ENCODE measurements at regions not wholly inside any gene's neighbourhood (a gene's known extent, or its start where the extent isn't known, plus 50 kb on each side); places are given as distances from the start of the nearest gene placed in this dataset.
"Not testable (repeated sequence)": the region's sequence is repeated elsewhere in the genome, so short reads cannot be mapped to it uniquely, and the experiment has no call there.

DNA sequence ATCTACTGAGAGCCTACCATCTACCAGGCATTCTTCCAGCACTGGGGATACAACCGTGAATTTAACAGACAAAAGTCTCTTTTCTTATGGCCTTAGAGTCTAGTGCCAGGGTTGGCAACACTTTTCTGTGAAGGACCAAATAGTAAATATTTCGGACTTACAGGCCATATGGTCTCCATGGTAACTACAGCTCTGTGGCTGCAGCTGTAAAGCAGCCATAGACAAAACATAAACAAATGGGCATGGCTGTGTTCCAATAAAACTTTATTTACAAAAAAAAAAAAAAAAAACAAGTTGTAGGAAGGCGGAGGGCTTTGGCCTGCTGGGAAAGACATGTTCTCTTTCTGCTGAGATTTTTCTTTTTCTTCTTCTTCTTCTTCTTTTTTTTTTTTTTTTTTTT, 98.7 kb downstream of the ABCC12 start:
- no peak for ATAC-seq
- DNase-seq (ENCODE audit: low spot score): no peak

DNA sequence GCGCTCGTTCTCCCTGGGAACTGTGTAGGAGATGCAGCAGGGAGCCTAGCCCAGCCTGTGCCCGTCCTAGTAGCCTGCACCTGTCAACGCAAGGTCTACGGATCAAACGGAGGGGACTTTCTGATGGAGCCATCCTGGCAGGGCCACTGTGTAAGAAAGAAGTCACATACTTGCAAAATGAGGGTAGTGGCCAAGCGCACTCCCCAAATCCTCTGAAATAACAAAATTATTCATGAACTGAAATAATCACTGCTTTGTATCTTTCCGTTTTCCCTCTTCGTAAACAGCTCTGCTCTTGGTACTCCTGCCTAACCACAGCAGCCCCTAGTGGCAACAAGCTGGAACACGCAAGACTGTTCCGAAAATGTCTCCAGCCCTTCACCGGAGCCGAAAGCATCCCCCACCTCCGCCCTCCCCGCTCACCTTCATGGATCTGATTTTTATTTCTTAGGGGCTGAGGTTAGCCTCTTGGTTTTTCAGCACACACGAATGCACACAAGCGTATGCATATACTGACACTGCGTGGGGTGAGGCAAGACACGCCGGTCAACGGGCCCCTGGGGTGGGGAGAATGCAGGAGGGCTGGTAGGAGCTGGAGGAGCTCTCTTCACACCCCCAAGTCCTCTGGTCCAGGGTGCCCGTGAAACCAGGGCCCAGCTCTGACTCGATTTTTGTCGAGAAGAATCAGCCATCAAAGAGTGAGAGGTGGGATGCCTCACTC, 100.8 kb downstream of the ABCC12 start:
- peak; percentile 48 for DNase-seq (ENCODE audit: low spot score)
- ATAC-seq: peak; percentile 96

DNA sequence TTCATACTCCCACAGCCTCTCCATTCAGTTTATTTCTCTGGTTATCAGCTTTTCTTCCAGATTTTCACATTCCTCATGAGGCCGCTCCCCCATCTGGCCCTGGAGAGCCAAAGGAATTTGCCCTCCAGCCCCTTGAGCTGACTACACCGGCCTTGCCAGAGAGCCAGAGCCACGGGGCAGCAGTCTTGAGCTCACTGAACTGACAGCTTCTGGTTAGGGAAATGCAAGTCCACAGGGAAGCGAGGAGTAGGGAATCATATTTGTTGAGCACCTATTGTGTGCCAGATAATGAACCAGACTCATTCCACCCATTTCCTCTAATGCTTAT, 102.4 kb downstream of the ABCC12 start:
- no peak for DNase-seq (ENCODE audit: low spot score)

DNA sequence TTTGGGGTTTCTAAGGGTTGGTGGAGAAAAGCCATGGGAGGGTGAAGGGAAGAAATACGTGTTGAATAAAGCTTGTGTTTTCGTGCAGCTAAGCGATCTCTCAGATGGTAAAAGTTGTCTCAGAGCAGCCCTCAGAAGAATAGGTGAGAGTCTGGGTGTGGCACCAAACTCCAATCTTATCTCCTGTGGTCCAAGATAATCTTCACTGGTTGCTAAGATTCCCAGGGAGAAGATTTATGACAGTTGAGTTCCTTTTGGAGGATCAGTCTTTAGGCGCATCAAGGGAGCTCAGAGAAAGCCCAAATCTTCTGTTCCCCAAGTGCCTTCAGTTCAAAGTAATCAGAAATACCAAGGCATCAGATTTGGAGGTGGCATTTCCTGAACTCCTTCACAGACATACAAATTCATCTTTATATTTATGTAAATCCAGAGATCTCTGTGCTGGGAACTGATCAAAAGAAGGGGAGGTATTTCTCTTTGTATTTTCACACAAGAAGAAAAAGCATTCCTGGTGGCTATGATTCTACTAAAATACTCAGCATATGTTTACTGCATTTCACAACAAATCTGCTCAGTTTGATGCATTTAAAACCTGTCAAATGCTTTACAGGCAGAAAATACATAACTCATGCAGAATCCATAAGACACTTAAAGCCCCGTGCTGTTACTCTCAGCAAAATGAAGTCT, 102.9 kb downstream of the ABCC12 start:
- ATAC-seq (no peak), DNase-seq (ENCODE audit: low spot score) (no peak)

More for the DNA sequence above, 102.4 kb downstream of the ABCC12 start:
- no peak for ATAC-seq

DNA sequence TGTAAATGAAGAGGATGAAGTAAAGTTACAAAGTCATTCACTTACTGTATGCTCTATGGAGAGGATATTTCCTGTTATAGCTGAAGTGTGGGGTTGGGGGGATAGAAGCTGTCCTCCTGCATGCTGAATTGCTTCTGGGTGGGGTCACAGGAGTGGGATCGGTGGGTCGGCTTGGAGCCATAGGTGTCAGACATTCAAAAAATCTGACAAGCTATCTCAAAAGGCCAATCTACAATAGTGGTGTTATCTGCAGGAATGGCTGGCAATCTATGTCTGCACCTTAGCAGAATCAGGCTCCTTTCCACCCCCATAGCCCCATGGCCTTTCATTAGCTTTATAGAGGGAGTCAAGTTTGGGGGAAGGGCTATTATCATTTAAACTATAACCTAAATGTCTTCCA, 104.9 kb downstream of the ABCC12 start:
- no peak for DNase-seq (ENCODE audit: low spot score)

DNA sequence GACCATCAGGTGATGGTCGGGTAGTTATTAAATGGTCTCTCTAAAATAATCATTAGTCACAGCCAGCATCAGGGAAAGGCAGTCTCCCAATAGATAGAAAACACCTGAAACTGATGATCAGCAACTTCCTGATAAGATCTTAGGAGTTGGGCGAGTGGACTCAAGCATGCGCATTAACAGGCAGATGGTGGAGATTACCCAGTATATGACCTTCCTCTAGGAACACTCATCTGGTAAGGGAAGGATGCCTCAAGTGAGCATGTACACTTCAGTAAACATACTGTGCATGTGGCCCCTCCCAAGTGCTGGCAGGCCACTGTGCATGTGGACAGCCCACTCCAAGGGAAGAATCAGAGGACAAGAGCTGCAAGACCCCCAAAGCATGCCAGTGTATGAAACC, 105.9 kb downstream of the ABCC12 start:
- no peak for ATAC-seq
- DNase-seq (ENCODE audit: low spot score): no peak

More for the DNA sequence above, 104.9 kb downstream of the ABCC12 start:
- no peak for ATAC-seq

DNA sequence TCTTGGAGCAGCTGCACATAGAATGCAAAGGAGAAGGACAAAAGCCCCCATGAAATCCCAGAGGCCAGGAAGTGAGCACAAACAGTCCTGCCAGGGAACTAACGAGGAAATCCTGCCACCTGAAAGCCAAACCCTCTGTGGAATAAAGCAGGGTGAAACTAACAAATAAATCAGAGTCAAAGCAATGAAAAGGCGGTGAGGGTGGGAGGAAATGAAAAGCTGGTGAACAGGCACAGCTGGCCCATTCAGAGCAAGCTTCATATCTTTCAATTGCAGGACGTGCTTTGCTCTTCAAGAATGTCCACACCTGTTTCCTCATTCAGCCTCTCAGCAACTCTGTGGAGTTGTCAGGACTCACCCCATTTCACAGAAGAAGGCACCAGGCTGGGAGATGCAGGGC, 108.1 kb downstream of the ABCC12 start:
- DNase-seq (ENCODE audit: low spot score) (no peak), ATAC-seq (no peak)

DNA sequence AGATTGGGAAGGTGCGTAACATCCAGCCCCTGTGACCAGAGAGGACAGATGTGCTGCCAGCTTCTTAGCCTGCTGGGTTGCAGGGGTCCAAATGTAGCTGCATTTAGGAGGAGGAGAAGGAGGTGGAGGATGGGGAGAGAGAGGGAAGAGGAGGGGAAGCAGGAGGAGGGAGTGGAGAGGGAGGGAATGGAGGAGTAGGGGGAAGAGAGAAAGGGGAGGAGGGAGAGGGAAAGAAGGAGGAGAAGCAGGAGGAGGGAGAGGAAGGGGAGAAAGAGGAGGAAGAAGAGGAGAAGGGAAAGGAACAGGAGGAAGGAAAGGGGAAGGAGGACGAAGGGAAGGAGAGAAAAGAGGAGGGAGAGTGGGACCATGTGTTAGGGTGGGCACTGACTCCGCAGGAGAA, 108.6 kb downstream of the ABCC12 start:
- no peak for ATAC-seq
- no peak for DNase-seq (ENCODE audit: low spot score)

DNA sequence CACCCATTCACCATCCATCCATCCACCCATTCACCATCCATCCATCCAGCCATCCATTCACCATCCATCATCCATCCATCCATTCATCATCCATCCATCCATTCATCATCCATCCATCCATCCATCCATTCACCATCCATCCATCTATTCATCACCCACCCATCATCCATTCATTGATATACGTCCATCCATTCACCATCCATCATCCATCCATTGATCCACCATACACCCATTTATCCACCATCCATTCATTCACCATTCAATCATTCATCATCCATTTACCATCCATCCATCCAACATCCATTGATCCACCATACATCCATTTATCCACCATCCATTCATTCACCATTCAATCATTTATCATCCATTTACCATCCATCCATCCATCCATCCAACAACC, 111.7 kb downstream of the ABCC12 start:
- DNase-seq (ENCODE audit: low spot score) (no peak), ATAC-seq (no peak)

DNA sequence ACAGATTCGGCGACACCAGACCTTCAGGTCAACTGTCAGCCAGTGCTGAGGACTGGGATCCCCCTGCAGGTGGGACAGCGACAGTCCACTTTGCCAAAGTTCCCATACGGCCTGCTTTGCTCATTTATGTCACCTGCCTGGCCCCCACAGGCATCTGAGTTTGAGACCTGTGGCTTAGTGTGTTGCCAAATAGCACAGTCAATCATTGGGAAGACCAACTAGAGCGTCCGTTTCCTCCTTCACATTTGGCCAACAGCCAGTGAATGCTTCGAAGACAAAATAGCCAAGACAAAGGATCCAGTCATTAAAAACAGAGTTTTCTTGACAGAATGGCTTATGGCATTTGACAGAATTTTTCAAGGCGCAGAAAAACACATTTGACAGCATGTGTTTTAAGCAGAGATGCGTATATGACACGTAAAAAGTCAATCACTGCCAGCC, 113.8 kb downstream of the ABCC12 start:
- DNase-seq (ENCODE audit: low spot score): no peak
- no peak for ATAC-seq

DNA sequence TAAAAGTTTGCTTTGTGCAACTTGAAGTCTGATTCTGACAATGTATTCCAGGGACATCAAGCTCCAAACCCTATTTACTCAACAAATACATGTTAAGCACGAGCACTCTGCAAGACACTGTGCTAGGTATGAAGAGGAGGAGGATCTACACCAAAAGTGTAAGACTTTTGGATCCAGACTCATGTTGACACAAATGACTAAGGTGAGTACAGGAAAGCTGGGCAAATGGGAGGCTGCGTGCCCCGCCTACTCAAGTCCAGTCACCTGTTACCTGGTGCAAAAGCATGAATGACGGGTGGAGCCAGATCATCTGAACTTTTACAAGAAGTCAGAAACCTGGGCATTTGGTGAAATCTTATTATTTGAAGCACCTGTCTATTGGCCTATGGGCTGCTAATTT, 120.7 kb downstream of the ABCC12 start:
- no peak for DNase-seq (ENCODE audit: low spot score)
- ATAC-seq: no peak

DNA sequence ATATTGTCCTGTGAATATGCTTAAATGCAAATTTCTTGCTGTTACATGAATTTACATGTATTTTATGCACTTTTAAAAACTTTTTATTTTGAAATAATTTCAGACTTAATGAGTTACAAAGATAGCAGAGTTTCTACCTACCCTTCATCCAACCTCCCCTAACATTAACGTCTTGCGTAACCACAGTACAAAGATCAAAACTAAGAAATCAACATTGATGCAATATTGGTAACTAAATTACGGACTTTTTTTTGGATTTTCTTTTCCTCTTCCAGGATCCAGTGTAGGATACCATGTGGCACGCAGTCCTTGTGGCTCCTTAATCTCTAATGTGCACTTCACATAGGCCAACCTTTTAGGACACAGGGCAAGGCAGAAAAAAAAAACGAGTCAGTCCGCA, 124.9 kb downstream of the ABCC12 start:
- DNase-seq (ENCODE audit: low spot score) (no peak), ATAC-seq (no peak)

DNA sequence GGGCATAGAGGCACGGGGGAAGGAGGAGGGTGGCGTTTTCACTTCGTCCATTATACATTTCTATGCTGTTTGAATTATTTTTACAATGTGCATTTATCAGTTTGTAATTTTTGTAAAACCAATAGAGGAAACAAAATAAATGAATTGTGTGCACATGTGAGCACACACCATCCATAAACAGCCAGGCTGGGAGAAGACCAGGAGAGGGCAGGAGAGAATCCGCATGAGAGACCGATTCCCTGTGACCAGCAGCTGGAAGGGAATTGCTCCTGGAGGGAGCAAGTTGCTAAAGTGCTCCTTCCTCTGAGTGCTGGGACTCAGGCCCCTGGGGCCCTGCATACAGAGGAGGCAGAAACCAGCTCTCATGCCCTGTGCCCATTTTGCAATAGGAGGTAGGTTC, 126.0 kb downstream of the ABCC12 start:
- ATAC-seq: no peak
- DNase-seq (ENCODE audit: low spot score): no peak

DNA sequence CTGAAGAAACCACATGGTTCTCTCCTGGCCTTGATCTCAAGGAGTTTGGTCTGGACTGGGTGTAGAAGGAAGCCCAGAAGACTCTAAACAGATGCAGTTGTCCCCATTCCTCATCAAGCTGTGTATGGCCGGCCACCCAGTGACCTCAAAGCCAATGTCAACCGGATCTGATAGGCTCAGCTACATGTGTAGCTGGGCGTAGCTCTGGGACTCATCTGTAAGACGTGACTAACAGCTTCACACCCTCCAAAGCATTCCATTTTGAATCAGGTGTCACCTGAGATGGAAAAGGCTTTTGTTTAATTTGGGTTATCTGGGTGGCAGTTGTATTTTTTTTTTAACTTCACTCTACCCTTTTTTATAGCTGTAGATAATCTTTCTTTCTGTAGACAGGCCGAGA, 130.4 kb downstream of the ABCC12 start:
- ATAC-seq (no peak), DNase-seq (ENCODE audit: low spot score) (no peak)

DNA sequence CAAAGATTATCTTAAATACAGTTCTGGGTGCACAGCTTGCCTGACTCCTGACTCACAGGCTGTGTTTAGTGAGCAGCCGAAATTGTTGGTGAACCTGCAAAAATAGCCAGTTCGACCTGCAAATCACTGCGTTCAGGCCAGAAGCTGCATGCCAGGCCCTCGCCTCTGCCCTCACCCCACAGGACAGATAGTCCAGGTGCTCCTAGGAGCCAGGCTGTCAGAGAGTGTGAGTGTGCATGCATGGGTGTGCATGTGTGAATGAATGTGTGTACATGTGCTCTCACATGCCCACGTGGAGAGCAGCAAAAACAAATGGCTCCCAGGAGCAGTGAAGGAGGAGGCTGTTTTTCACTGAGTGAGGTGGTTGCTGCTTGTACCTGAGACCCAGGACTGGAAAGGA, 131.8 kb downstream of the ABCC12 start:
- DNase-seq (ENCODE audit: low spot score) (no peak), ATAC-seq (no peak)

DNA sequence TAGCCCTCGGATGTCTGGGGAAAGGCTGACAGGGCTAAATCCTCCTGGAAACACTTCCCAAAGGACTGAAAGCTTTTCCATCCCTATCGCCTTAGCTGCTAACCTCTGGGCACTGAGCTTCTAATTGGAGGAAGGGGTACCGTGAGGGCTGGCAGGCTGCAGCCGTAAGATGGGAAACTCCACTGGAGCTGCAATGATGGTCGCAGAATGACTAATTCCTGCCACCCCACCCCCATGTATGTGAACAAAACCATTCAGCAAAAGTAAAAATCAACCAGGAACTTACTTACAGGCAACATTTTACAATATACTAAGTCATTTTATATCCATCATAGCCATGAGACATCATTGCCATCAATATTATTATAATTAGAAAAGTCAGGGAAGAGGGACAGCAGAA, 133.3 kb downstream of the ABCC12 start:
- no peak for ATAC-seq
- no peak for DNase-seq (ENCODE audit: low spot score)

DNA sequence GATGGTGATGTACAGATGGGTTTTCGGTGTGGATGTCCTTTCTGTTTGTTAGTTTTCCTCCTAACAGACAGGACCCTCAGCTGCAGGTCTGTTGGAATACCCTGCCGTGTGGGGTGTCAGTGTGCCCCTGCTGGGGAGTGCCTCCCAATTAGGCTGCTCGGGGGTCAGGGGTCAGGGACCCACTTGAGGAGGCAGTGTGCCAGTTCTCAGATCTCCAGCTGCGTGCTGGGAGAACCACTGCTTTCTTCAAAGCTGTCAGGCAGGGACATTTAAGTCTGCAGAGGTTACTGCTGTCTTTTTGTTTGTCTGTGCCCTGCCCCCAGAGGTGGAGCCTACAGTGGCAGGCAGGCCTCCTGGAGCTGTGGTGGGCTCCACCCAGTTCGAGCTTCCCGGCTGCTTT, 135.2 kb downstream of the ABCC12 start:
- not testable (repeated sequence) for DNase-seq (ENCODE audit: low spot score); ATAC-seq

DNA sequence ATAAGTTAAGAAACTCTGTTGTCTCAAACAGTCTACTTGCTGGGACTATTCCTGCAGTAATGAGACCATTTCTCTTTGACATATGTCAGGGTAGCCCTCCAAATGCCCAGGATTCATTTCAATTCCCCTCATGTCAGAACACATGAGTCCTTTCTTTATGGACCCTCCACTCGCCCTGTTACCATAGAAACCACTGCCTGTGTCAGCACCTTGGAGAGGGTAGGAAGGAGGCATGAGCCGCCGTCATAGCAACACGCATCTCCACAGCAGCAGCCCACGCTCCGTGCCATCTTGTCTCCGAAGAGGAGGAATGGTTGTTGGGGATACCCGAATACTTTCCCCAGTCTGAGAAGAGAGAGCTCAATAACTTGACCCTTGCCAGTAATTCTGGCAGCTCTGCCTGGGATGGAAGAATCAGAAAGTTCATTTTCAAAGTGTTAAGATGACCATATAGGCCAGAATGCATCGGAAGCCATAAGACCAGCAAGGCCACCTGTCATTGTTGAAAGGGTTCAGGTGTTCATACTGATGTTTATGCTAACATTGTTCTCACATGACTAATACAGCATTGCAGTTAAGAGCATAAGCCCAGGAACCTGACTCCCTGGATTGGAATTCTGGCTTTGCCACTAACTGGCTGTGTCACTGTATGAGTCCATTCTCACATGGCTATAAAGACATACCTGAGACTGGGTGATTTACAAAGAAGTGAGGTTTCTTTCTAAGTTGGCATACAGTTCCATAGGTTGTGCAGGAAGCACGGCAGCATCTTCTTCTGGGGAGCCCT, 141.3 kb downstream of the ABCC12 start:
- ATAC-seq (no peak), DNase-seq (ENCODE audit: low spot score) (no peak)

DNA sequence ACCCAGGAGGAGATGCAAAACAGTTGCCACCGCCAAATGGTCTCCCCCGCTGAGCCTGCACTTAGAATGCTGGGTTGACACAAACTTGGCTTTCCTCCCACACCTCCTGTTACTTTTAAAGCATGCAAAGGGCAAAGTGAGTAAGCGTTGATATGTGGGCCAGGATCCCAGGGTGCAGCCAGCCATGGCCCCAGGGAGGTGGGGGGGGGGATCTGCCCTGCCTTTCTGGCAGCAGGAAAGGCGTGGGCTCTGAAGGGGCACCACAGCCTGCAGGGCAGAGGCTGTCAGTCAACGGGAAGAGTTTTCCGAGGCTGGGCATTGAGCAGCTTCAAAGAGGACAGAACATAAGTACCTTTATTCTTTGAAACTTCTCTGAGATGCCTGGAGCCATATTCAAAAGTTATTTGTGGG, 142.3 kb downstream of the ABCC12 start:
- no peak for ATAC-seq

DNA sequence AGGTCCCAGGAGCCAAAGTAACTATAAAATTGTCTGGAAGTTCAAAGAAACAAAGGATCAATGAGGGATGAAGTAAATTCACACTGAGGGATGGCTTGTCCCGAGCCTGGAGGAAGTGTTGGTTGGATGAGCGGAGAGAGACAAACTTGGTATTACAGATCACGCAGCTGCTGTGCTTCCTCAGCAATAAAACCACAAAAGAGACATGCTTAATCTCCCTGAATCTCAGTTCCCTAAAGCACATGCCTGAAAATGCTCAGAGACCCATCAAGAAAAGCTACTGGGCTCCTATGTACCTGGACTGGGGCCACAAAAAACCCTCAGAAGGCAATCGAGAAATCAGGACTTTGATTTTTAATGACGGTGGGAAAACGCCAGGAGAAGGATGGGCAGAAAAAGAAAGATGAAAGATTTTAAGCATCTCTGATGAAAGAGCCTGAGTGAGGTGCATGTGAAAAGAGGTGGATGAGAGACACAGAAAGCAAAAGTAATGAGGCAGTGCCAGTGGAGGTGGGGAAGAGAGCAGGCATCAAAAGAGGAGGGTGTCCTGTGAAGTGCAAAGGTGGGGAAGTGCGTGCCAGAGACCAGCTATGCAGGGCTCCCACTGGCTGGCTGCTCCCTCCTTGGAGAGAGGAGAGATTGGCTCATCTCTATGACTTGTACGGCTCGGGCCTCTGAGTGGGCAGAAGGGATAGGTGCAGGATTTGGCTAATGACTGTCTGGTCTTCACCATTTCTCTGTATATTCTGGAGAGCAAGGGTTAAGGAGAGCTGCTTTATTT, 143.7 kb downstream of the ABCC12 start:
- DNase-seq (ENCODE audit: low spot score) (no peak), ATAC-seq (no peak)

More for the DNA sequence above, 142.3 kb downstream of the ABCC12 start:
- DNase-seq (ENCODE audit: low spot score): no peak

DNA sequence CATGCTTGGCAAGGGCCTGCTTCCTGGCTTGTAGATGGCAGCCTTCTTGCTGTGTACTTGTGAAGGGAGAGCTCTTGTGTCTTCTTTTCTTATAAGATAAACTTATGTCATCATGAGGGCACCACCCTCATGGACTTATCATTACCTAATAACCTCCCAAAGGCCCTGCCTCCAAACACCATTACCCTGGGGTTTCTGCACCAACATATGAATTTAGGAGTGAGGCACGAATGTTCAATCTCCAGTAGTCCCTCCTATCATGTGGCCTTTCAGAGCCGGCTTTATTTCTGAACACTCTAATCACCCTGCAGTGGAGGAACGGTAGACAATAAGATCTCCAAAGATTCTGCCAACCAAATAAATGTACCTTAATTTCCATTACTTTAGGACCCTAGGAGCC, 144.3 kb downstream of the ABCC12 start:
- ATAC-seq: no peak
- DNase-seq (ENCODE audit: low spot score): no peak

Measured in left lobe of liver (tissue), 2 donors.